Stimulated activated CD4-positive, alpha-beta T cell treated with anti-CD3 and anti-CD28 coated beads, TNF-alpha, amount 100 ng/mL, for 1 hour (primary cell): ENCODE measurements at regions not wholly inside any gene's neighbourhood (a gene's known extent, or its start where the extent isn't known, plus 50 kb on each side); places are given as distances from the start of the nearest gene placed in this dataset.
"Not testable (repeated sequence)": the region's sequence is repeated elsewhere in the genome, so short reads cannot be mapped to it uniquely, and the experiment has no call there.

ENCODE experiments used
- DNase-seq, 3 donors: peaks; one replicate each; pipeline ENCODE4 v3.0.0-alpha.2; 2020; ENCODE audit warnings: low read depth in 3 of 3, low spot score in 1 of 3

DNA sequence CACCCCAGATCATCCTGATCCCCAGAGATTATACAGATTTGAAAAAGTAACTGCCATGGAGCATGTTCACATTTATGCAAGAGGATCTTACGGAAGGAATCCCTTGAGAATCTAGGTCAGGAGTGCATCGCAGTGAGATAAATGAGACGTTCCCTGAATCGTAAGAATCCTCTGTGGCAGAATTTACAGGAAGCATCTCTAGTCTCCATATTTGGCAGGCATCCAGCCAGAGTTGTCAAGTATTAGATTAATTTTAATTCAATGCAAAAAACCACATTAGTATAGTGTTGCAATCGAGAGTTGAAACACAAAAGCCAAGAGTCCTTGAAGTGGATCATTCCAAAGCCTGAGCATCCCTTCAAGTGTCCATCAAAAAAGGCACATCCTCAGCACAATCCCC is 100.8 kb downstream of the RRAGC start:
- DNase-seq, result no peak

DNA sequence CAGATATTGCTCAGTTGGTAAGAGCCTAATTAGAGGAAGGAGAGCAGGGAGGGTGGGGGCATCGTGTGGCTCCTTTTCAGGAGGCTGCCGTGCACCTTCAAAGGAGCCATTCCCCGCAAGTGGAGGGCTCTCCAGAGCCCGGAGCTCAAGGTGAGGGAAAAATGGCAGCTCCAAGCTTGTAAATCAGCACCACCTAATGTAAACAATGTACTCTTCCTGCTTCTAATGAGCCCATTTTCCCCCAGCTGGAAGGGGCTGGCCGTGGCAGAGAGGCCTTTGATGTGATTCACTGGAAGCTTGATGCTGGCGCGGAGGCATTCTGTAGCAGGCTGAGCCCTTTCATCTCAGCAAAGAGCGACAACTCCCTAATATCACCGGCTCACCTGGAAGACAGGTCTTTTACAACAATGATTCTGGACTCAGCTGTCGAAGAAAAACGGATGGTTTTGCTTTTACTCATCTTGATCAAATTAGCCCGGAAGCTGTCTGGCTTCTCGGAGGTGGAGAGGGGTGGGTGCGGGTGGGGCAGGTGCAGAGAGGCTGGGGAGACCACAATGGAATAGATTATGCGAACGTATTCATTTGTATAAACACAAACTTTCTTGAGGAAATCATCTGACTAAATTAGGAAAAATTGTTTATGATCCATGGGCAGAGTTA is 112.5 kb downstream of the RRAGC start:
- DNase-seq, result no peak

DNA sequence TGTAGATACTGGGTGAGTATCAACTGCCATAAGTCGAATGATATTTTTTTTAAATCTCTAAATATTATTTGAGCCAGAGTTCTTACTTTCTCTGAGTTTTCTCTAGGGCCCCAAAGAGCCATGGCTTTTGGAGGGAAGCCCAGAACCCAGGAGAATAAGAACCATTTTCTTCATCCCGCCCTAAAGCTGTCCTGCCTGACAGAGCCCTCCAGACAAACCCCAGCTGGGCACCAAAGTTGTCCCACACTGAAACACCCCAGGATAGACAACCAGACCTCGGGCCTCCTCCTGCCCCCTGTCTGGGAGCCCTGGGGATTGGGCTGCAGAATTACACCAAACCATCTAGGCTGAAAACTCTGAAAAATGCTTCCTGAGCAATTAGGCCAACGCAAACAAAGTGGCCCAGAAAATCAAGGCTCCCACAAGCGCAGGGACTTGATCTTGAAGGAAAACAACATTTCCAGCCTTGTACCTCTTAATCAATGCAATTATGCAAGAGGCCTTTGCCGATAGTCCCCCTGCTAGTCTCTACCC is 113.1 kb downstream of the RRAGC start:
- DNase-seq, result no peak

DNA sequence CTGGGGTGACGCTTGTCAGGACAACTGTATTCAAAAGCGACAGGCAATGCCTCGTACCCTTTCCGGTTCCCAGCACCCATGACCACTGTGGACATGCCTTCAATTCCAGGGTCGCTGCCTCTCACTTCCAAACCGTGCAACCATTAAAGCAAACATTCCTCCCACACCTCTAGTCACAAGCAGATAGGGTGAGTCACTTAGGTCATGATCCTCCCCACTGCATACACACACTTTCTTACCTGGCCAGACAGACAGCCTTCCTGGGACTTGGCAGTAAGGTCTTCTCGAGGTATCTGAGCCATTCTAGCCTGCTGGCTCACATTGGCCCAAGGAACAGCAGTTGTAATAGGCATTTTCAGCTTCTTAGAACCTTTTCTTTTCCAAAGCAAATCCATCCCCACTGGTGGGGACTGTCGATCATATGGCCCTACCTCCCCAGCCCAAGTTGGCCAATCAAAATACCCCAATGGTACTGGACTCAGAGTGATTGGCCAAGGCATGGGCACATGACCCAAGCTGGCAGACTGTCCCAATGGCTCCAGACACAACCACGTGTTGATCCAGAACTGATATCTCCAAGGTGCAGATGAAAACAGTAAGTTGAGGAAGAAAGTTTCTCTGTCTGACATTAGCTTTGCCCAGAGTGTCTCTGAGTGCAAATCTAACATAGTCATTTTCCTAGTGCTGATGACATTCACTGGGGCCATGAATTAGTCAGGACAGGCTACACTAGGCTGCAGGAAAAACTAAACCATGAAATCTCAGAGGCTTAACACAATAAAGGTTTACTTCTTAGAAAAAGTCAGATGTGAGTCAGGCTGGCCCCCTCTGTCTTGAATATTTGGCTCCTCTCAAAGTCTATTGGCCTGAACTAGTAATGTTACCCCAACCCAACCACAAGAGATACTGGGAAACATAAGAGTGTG is 113.8 kb downstream of the RRAGC start:
- DNase-seq, result no peak

DNA sequence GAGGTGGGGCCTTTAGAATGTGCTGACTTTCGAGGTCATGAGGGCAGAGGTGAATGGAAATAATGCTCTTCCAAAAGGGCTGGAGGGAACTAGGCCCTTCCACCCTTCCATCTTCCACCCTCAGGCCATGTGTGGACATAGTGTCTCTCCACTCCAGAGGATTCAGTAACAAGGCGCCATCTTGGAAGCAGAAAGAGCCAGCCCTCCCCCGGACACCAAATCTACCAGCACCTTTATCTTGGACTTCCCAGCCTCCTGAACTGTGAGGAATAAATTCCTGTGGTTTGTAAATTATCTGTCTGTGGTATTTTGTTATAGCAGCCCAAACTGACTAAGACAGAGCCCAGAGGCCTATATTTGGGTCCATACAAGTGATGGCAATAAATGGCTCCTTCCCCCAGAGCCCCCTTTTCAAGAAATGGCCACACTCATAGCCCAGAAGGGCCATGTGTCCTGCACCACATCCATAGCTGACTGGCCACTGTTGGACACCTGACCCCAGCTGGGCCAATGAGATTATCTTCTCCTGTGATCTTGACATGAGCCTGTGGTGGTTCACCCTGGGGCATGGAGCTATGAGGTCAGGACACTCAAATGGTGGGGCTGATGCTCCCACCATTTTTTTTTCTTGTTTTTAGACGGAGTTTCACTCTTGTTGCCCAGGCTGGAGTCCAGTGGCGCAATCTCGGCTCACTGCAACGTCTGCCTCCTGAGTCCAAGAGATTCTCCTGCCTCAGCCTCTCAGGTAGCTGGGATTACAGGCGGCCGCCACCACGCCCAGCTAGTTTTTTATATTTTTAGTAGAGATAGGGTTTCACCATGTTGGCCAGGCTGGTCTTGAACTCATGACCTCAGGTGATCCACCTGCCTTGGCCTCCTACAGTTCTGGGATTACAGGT is 114.9 kb downstream of the RRAGC start:
- no peak for DNase-seq

DNA sequence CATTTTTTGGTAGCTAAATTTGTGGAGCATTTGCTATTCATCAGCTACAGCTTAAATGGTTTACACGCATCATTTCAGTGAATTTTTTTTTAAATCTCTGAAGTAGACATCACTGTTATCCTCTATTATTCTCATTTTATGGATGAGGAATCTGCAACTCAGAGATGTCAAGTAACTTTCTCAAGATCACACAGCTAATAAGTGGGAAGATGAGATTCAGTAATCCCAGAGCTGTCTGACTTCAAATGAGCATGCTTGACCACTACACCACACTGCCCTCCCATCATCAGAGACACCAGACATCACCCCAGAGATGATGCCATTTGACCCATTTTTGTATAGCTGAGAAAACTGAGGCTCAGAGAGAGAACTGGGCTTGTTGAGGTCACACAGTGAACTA is 116.4 kb downstream of the RRAGC start:
- DNase-seq, result no peak

DNA sequence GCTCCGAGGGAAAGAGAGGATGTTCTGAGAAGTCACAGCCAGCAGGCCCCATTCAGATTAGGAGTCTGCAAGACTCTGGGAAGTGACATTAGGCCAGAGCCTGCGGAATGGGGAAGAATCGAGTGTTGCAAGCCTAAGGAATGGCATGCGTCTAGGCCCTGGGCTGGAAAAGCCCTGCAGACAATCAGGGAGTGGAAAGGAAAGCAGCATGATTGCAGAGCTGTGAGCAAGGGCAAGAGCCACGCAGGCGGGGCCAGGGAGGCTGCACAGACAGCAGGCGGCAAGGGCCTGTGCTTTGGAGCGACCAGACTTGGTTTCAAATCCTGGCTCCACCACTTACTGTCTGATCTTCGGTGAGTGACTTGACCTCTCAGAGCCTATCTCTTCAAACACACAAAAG is 118.2 kb downstream of the RRAGC start:
- DNase-seq, result no peak

DNA sequence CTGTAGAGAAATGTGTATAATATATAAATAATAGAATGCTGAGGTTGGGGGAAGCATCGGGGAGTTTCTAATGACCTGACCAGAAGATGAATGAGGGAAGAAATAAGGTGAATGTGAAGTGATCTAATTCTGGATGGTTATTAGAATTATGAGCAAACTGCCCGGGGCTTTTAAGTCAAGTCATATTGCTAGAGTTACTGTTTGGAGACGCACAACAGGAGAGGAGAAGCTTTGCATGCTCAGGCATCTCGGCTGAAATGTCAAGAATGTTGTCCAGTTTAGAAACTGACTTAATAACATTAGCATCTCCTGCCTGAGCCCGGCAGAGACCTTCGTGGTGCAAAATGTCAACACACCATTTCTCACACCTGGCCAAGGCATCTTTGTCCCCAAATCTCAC is 119.1 kb downstream of the RRAGC start:
- no peak for DNase-seq

DNA sequence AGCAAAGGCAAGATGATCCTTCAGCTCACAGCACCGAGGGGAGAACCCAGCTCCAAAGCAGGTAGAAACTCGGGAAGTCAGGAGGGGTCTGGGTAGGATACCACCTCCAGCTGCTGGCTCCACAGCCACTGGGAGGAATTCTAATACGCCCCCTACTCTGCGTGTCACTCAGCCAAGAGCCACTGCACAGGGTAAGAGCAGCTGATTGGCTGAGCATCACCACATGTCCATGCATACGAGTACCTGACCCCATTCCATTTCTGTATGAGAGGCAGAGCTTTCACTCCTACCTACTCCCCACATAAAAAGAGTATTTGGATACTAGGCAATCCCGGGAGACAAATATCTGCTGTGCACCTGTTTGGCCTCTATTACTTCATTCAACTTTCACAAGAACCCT is 121.4 kb downstream of the RRAGC start:
- DNase-seq, result no peak

DNA sequence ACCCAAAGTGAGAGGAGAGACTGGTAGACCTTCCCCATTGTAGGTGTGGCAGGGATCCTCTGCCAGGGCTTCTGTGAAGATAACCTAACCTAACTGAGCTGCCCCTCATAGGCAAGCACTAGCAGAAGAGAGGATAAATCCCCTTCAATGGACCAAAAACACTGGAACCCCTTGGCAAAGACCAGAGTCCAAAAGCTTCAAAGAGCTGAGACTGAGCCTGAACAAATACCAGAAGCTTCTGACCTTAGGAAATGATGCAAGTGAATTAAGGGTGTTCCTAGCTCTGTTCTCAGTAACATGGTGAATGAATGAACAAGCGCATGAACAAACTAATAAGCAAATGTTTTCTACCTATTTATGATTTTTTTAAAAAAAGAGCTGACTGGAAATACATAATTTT is 123.2 kb downstream of the RRAGC start:
- DNase-seq, result no peak

DNA sequence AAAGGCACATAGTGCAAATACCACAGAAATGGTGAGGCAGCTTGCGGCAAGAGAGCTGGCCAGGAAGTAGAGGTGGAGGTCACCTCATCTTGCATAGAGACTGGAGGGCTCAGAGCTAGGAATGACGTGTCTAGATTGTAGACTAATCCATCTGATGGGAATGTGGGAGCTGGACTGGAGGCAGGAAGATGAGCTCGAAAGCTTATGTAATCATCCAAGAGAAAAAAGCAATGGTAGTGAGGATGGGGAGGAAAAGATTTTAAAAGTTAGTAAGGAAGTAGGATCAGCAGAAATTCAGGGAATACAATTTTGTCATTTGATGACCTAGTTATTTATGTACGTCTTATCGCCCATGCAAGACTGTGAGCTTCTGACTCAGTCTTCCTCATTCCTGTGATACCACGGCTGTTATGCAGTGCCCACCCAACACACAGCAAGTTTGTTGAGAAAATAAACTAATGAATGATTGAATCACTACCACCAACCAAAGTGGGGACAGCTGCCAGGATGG is 123.9 kb downstream of the RRAGC start:
- no peak for DNase-seq

DNA sequence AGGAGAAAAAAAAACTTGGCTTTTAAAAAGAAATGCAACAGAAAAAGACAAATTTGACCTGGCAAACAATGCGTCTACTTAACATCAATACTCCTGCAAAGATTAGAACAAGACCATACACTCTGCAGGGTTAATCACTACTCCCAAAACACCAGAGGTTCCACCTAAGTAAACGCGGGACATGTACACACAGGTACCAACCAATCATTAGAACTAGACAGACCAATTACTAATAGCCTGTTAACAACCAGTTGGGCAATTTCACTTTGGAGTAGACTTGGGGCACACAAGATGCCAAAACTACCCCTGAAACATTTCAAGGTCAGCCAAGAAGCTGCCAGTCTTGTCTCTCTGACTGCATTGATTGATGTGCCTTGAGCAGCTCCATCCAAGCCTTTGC is 125.8 kb downstream of the RRAGC start:
- no peak for DNase-seq

DNA sequence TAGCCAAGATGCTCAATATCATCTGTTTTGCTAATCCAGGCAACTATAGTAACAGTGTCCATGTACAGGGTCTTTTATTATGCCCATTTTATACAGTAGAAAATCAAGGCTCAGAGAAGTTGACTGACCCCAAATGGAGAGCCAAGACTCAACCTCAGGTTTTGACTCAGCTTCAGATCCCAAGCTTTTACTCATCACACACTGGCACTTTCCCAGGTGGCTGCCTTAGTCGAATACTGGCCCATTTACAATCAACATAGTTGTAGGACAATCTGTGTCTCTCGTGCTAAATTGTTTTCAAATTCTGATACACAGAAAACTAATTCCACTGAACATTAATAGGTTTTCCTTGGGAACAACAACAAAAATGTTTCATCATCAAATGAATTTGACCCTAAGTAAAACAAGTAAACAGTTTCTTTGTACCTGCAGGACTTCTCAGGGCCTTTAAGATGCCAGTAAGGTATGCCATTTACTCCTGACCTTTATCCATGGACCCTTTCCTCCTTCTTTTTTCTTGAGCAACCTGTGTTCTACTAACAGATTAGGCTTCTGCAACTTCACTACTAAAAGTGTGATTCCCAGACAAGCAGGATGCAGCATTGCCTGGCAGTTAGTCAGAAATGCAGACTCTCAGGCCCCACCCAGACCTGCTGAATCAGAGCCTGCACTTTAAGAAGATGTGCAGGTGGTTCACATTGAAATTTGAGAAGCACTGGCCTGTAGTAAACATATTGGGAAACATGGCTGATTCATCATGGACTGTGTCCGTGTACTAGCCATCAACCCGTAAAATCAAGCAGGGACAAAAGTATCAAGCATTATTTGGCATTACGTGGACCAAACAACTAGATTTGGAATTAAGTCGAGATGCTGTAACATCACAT is 128.8 kb downstream of the RRAGC start:
- no peak for DNase-seq

DNA sequence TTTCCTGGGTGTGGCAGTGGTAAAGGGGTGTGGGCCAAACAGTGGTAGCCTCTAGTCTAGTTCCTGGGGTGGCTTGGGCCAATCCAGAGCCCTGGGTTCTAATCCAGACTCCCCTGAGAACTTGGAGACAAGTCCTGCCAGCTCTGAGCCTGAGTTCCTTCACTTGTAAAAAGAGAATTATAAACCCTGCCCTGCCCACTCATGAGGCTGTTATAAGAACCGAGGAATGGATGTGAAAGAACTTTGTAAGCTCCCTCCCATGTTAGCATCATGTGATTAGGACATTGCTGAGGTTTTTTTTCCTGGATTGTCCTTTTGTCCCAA is 131.0 kb downstream of the RRAGC start:
- no peak for DNase-seq

DNA sequence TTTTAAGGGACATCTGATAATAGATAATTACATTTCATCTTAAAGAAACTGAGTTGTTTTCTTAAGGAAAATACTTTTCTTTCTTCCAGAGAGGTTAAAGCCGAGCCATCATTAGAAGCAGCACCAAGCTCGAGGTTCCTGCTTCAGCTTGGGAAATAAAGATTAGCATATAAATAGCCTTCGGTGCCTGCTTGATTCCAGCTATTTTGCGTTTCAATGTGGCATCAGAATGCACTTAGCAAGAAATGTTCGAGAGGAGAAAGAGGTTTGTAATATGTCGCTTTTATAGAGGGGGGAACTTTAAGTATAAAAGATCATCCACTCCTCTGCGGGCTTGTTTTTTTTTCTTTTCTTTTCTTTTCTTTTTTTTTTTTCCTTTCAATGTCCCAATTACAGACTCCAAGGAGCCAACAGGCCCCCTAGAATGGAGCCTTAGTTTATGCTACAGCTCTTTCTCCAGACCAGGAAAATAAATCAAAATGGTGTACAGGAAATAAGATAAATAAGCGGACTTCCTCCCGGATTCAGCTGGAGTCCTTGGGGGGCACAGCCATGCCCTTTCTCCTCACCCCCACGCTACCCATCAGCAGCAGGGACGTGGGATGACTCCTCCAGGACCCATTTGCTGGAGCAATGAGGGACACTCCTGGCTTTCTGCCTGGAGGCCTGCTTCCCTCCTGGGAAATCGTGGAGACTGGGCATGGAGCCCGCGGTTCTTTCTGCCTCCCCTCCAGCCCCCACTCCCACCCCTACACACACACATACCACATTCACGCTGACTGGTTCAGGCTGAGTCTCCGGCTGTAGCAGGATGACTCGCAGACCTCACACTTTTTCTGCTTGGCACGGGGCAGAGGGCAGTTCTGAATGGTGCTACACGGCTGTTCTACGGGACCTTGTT is 131.6 kb downstream of the RRAGC start:
- DNase-seq, result no peak

DNA sequence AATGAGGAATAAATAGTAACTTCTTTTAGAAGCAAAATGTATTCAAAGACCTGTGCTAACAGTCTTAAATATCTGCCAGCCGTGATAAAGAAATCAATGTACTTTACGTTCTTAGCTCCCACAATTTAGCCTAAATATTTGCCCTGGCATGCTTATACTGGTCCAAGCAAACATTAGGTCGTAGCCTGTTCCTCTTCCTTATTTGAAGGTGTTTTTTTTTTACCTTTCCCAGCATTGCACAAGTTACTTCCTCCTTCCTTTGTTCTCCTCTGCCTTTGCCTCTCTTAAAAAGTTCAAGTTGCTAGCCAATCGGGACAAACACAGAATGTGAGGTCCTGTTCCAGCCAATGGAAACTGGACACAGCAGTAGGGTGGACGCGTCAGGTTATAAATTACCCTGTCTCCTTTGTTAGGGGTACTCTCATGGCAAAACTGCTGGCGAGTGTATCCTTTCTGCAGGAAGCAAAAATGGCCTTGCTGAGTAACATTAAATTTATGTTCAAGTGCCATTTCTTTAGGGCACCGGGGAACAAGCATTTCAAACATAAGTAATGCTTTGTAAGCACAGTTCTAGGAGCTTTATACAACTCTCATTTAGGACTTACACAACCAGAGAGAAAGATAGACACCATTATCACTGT is 134.1 kb downstream of the RRAGC start:
- DNase-seq, result not testable (repeated sequence)

DNA sequence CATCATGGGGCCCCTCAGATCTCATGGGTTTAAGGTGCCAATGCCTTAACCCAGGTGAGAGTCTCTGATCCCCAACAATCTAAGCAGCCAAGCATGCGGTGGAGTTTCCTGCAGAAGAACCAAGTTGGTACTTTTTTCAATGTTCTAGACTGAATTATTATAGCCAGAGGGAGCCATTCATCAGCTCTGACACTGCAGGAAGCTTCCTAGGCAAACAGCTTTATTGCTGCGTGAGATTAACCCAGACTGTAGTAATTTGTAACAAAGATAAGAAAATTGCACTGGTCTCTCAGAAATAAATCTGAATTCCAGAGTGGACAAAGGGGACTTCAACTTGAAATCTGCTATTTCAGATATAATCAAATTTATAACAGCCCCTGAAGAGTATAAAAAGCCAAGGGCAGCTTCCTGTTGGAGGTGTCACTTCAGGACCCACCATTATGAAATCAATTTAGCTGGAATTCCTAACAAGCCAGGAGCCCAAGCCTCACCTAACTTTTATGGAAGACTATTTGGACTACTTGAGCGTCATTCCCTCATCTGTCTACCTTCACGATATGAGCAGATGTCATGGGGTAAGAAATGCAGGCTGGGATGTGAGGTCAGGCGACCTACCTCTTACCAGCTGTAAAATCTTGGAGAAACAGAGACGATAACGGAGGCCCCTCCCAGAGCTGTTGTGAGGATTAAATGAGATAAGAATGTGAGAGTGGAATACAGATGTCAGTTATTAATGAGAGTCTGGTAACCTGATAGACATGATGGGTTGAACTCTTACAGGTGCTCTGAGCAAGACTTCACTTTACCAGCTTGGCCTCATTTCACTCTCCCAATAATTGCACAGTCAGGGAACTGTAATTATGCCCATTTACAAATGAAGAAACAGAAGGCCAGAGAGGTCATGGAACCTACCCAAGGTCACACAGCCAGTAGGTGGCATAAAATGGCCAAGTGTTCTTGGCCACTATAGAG is 135.1 kb downstream of the RRAGC start:
- no peak for DNase-seq

DNA sequence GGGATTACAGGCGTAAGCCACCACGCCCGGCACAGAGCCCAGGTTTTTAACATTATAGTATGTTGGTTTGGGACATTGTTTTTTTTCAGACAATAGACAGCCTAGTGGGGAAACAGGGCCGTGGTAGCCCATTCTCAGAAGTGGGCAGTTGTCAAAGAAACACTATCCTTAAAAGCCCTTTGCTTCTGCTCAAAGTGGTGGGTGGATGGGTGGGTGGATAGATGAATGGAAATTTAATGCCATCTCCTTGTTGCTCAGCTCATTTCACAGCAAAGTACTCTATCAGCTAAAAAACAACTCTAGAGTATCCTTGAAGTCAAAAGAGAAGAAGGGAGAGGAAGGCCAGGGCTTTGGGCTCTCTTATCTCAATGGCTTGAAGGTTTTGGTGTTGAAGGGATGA is 137.8 kb downstream of the RRAGC start:
- DNase-seq, result no peak
